ENCODE measurements at regions not wholly inside any gene's neighbourhood (a gene's known extent, or its start where the extent isn't known, plus 50 kb on each side); places are given as distances from the start of the nearest gene placed in this dataset.
"Not testable (repeated sequence)": the region's sequence is repeated elsewhere in the genome, so short reads cannot be mapped to it uniquely, and the experiment has no call there.

DNA sequence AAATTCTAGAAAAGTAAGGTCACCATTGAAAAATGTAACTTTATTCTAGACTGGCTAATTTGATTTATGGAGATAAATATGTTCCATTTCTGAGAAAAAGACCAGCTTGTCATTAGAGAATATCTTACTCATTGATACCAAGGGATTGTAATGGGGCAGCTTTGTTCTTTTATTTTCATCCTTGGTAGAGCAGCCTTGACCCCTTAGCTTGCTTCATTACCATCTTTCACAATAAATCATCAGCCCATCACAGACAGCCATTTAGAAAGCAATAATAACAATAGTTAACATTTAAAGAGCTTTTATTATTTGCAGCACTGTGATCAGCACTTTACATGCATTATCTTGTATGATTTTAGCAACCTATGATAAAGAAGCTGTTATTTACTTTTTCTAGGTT, 253.6 kb downstream of the C3orf38 start:
- no peak for DNase-seq (ENCODE audit: low read depth in 4 of 4, low spot score in 3 of 4)

DNA sequence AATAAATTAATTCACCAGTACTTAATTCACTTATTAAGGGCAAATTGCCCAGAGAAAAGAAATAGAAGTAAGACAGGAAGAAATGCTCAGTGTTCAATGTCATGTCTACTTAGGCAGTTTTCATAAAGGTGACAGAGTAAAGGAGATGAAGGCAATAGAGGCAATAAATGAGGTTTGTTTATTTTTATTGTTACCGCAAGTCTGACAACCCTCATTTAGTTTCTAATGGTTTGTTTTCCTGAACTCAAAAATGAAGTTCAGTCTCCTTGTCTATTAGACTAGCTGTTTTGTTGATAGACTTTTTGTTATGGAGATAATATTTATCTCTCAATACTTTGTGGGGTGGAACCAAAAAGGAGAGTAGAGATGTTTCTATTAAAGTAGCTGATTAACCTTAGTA, 258.3 kb downstream of the C3orf38 start:
- no peak for DNase-seq (ENCODE audit: low read depth in 4 of 4, low spot score in 3 of 4)

DNA sequence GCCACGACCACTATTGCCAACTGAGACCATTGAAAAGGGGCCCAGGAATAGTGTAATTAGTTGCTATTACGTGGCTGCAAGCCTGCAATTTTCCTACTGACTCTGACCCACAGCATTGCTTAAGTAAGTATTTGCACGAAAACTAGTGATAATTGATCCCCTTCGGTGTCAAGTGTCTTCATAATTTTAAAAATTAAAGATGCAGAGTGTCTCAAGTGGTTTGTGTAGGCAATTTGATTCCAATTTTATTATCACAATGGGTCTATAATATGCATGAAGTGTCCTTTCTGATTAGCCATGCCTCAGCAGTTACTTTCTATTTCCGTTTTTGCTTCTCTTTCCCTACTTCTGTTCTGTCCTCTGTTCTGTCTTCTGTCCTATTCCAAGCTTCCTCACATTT, 259.2 kb downstream of the C3orf38 start:
- DNase-seq (ENCODE audit: low read depth in 4 of 4, low spot score in 3 of 4) = no peak

GRCh38 chr3:88410259-88410658, 260.5 kb downstream of the C3orf38 start:
- DNase-seq (ENCODE audit: low read depth in 4 of 4, low spot score in 3 of 4) = no peak

- no peak for DNase-seq (ENCODE audit: low read depth in 4 of 4, low spot score in 3 of 4)
Measured at GRCh38 chr3:88412346-88412745, 262.6 kb downstream of the C3orf38 start.

- DNase-seq (ENCODE audit: low read depth in 4 of 4, low spot score in 3 of 4) = no peak
Measured at GRCh38 chr3:88416436-88416835, 266.7 kb downstream of the C3orf38 start.

DNA sequence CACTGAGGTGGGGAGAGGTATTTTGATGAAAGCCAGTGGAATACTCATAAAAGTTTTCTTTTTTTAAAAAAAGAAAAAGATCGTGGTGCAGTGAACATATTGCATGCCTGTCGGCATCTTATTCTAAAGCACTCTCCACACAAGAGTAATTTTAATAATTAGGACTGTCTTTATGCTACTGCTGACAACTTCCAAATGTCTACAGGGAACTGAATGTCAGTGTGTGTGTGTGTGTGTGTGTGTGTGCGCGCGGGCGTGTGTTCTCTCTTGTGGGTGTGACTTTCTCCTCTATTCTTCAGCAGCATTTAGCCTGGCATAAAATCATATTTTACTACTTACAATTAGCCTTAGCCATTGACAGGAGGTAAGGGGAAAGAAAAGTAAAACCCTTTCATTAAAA, 268.5 kb downstream of the C3orf38 start:
- no peak for DNase-seq (ENCODE audit: low read depth in 4 of 4, low spot score in 3 of 4)

DNA sequence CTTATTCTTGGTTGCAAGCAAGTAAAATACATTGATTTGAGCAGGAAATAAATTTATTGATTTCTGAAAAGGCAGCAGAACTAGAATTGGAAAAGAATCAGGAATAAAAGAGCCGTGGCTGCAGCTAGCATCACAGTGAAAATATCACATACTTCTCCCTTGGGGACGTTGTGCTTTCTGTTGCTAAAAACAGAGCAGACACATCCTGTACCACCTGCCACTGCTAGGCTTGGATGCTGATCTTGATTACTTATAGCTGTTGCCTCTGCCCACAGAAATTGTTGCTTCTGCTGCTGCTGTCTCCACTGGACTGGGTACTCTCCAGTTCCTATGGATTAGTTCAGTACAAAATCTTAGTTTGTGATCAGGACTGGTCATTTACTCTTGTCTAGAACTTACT, 283.8 kb downstream of the C3orf38 start:
- no peak for DNase-seq (ENCODE audit: low read depth in 4 of 4, low spot score in 3 of 4)

GRCh38 chr3:88434001-88434400, 284.2 kb downstream of the C3orf38 start:
- DNase-seq (ENCODE audit: low read depth in 4 of 4, low spot score in 3 of 4) = no peak

DNA sequence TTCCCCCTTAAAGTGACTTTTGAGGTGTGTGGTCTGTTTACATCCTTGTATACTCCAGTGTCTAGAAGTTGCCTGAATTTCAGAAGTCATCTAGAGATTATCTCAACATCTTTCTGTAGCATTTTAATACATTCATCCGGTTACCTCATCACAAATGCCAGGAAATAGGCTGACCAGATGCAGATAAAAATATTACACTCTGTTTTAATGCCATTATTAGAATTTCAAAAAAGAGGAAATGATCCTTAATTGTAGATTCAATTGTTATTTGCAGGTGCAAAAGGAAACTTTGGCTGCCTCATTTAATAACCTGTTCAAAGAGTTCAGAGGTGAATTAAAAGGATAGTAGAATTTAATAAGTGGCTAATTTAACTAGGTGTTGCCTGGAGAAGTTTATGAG, 290.9 kb downstream of the C3orf38 start:
- no peak for DNase-seq (ENCODE audit: low read depth in 4 of 4, low spot score in 3 of 4)

GRCh38 chr3:88443066-88443465, 293.3 kb downstream of the C3orf38 start:
- no peak for DNase-seq (ENCODE audit: low read depth in 4 of 4, low spot score in 3 of 4)

GRCh38 chr3:88444251-88444650, 294.5 kb downstream of the C3orf38 start:
- no peak for DNase-seq (ENCODE audit: low read depth in 4 of 4, low spot score in 3 of 4)

DNA sequence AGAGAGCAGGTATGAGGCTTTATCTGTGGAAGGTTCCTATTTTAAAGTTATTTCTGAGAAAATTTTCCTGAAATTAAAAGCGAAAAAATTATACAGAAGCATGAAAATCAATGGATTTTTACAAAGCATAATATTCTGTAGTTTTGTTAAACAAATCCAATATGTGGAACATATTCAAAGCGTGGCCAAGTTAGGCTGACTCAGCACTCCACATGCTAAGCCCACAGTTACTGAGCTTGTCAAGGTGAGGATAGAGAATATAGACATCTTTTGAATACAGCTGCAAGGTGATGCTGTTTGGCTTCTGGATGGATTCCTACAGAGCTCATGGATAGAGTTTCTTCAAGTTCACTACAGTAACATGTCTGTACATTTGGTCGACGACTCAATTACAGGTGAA, 302.5 kb downstream of the C3orf38 start:
- no peak for DNase-seq (ENCODE audit: low read depth in 4 of 4, low spot score in 3 of 4)

GRCh38 chr3:88460369-88460768, 310.6 kb downstream of the C3orf38 start:
- DNase-seq (ENCODE audit: low read depth in 4 of 4, low spot score in 3 of 4) = no peak

GRCh38 chr3:88462230-88462629, 312.5 kb downstream of the C3orf38 start:
- DNase-seq (ENCODE audit: low read depth in 4 of 4, low spot score in 3 of 4) = no peak

DNA sequence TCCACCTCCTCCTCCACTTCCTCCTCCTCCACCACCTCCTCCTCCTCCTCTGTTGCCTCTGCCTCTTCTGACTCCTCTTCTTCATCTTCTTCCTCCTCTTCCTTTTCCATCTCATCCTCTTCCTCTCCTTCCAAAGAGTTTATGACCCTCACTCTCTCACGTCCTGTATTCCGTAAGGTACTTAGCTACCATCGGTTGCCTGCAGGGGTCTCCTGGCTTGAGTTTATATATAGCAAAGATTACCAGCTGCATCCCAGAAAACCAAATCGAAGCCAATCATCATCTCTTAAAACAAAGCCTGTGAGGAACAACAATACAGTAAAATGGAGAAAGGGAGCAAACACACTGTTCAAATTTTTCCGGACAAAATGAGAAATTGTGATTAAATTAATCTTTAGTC, 317.4 kb downstream of the C3orf38 start:
- DNase-seq (ENCODE audit: low read depth in 4 of 4, low spot score in 3 of 4) = no peak

DNA sequence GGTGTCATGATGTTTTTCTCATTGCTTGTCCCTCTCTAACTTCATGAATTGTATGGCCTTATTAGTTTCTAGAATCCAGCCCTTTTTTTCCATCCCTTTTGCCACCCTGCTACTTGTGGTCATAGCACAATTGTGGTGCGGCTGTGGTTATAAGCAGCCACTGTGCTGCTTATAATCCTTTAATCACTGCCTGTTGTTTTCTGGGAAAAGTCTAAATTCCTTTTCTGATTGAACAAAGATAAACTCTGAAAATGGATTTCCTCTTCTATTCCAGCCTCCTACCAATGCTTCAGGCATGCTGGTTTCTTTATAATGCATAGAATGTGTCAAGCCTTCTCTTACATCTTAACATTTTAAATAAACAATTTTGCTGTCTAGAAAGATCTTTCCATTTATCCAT, 319.5 kb downstream of the C3orf38 start:
- no peak for DNase-seq (ENCODE audit: low read depth in 4 of 4, low spot score in 3 of 4)

DNA sequence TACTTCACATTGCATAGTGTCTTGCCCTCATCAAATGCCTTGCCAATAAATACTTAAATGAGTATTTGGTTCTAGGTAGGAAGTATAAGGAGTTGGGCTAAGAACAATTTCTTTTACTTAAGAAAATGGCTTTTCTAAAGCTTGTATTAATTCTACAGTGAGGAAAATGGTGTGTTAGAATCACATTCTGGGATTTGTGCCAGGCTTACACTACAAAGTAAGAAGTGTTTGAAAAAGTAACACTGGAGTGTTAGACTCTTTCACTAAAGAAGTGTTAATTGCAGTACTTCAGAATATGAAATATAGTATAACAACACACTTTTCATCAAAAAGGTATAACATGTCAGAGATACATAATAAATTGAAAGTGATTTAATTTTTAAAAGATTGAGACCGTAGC, 328.7 kb downstream of the C3orf38 start:
- no peak for DNase-seq (ENCODE audit: low read depth in 4 of 4, low spot score in 3 of 4)

- DNase-seq (ENCODE audit: low read depth in 4 of 4, low spot score in 3 of 4) = no peak
Measured at GRCh38 chr3:88480822-88481221, 331.1 kb downstream of the C3orf38 start.

DNA sequence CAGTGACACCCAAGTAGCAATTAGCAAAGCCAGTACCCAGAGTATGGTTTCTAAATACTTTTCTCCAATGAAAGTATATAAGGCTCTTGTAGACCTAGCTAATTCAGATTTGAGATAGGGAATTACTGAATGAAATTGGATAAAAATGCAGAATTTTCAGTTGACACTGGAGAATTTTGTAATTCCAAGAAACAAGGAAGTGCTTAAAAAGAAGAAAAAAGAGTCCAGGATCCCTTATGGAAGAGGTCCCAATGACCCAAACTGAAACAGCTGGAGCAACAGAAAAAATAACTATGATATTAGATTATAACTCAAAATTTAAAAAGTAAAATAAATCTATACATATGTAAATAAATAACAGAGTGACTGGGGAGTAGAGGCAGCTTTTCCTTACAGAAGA, 335.2 kb downstream of the C3orf38 start:
- DNase-seq (ENCODE audit: low read depth in 4 of 4, low spot score in 3 of 4) = no peak

- DNase-seq (ENCODE audit: low read depth in 4 of 4, low spot score in 3 of 4) = not testable (repeated sequence)
Measured at GRCh38 chr3:88508818-88509217, 359.1 kb downstream of the C3orf38 start.

DNA sequence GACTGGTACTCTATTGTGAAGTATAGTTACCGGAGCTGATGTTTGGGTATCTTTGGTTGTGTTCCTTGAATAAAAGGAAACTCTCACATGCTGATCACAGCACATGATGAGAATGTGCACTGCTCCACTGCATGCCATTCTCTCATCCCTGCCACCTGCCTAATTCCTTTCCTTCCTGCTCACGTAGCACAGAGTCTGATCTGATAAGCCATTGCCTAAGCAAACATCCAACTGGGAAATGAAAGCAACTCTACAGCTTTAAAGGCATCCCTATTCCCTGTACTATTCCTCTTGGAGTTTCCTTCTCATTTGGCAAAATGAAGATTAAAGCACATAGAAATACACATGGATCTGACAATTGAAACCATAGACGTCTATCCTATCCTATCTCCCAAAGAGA, 359.8 kb downstream of the C3orf38 start:
- no peak for DNase-seq (ENCODE audit: low read depth in 4 of 4, low spot score in 3 of 4)

DNA sequence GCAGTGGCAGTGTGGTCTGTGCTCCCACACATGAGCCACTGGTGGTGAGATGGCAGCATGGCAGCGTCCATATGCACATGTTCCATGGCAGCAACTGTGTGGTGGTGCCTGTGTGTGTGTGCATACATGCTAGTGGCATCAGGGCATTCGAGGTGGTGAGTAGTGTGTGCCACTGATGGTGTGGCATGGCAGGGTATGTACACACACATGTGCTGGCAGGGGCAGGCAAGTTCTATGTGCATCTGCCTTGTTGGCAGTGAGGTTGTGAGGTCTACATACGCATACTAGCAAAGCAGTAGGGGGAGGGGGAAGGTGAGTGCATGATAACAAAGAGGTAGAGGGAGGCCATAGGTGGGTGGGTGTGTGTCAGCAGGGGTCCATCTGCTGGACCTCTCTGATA, 378.7 kb downstream of the C3orf38 start:
- DNase-seq (ENCODE audit: low read depth in 4 of 4, low spot score in 3 of 4) = no peak

DNA sequence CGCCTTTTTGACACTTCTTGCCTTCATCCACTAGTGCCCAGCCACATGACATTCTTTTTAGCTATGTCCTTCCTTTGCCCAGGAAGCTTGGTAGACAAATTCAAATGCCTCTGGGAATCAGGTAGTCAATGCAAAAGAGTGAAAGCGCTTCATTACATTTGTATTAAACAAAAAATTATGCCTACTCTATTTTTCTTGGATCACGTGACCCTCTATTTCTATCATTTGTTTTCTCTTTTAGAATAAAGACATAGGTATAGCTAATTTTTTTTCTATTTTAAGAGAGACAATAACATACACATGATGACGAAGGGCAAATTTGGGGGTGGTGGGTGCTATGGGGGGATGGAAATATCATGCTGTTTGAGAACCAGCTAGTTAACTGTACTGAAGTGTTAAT, 384.8 kb downstream of the C3orf38 start:
- no peak for DNase-seq (ENCODE audit: low read depth in 4 of 4, low spot score in 3 of 4)

All from right renal pelvis (tissue), 4 donors.